Endodermal cell (in vitro differentiated cells): ENCODE measurements at regions not wholly inside any gene's neighbourhood (a gene's known extent, or its start where the extent isn't known, plus 50 kb on each side); places are given as distances from the start of the nearest gene placed in this dataset.

Experiments used
- DNase-seq: peaks from one replicate; pipeline ENCODE4 v3.0.0-alpha.2; 2017
- H3K27ac ChIP-seq: 2 replicates; pipeline ENCODE4 v1.5.1; 2013; ENCODE audit warnings: mild to moderate bottlenecking, low read depth, low read length, moderate library complexity
- H3K27me3 ChIP-seq: 2 replicates; pipeline ENCODE4 v1.6.1; 2013; ENCODE audit warnings: mild to moderate bottlenecking, low read length, moderate library complexity; ENCODE audit not compliant: insufficient read depth, control insufficient read depth, poor library complexity, severe bottlenecking
- H3K36me3 ChIP-seq: 2 replicates; pipeline ENCODE4 v1.7.0; 2013; ENCODE audit warnings: mild to moderate bottlenecking, low read length, moderate library complexity; ENCODE audit not compliant: control insufficient read depth, insufficient read depth
- H3K4me1 ChIP-seq: one replicate; pipeline ENCODE4 v1.7.0; 2013; ENCODE audit warnings: low read length; ENCODE audit not compliant: control insufficient read depth, insufficient read depth
- H3K4me3 ChIP-seq: 2 replicates; pipeline ENCODE4 v1.5.1; 2013; ENCODE audit warnings: mild to moderate bottlenecking, low read length, moderate library complexity
- H3K9ac ChIP-seq: 2 replicates; pipeline ENCODE4 v1.6.1; 2013; ENCODE audit warnings: mild to moderate bottlenecking, low read length, moderate library complexity; ENCODE audit not compliant: poor library complexity, severe bottlenecking; ENCODE audit errors: extremely low read depth
- H3K9me3 ChIP-seq: 2 replicates; pipeline ENCODE4 v1.6.1; 2013; ENCODE audit warnings: mild to moderate bottlenecking, low read length, moderate library complexity; ENCODE audit not compliant: control insufficient read depth
- H3K27ac Mint-ChIP-seq: 2 replicates; pipeline ENCODE4 v1.8.0; 2020; ENCODE audit warnings: mixed read lengths
- H3K27me3 Mint-ChIP-seq: 2 replicates; pipeline ENCODE4 v1.8.0; 2021; ENCODE audit warnings: mild to moderate bottlenecking, mixed read lengths; ENCODE audit not compliant: insufficient read depth
- H3K36me3 Mint-ChIP-seq: 2 replicates; pipeline ENCODE4 v1.8.0; 2020; ENCODE audit warnings: low read depth, mixed read lengths
- H3K4me1 Mint-ChIP-seq: 2 replicates; pipeline ENCODE4 v1.8.0; 2020; ENCODE audit warnings: mixed read lengths
- H3K4me3 Mint-ChIP-seq: 2 replicates; pipeline ENCODE4 v1.8.0; 2020; ENCODE audit warnings: mild to moderate bottlenecking, moderate library complexity, mixed read lengths
- H3K9me3 Mint-ChIP-seq: 2 replicates; pipeline ENCODE4 v1.8.0; 2020; ENCODE audit warnings: mild to moderate bottlenecking, mixed read lengths
- TF ChIP-seq, protein P1 (sequence below): fragments of 200-600 bp; sonication (generic); conservative IDR thresholded peaks from 2 replicates; pipeline ENCODE4 v1.5.0; 2021; ENCODE audit warnings: antibody characterized with exemption, mild to moderate bottlenecking

DNA sequence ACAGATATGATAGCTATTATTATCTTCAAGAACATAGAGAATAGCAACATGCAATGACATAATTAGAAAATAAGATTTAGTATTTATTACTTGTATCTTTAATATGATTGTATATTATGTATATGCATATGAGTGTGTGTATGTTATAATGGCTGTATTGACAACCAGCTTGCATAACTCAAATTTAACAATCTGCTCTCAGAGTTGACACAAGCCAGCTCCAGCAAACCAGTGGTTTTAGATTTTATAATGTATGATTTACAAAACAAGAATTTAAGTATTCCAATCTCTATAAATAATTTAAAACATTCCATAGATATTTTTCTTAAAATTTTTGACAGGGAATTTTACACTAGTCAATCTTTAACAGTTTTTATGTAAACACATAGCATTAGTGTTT lies 935.9 kb upstream of the EPHA5 start:
- Mint-ChIP-seq H3K4me3 (no peak overlapping the region), H3K27me3 (no peaks in the 10 kb centered on the region), H3K36me3 (no peaks in the 10 kb centered on the region), H3K9me3 (peaks cover 3% of the 10 kb centered on the region), H3K4me1 (peaks cover 19% of the 10 kb centered on the region), H3K27ac (no peak overlapping the region)
- Histone ChIP-seq H3K4me3 (no peak overlapping the region), H3K9ac (no peak overlapping the region), H3K27me3 (no peaks in the 10 kb centered on the region), H3K4me1 (peaks cover 12% of the 10 kb centered on the region), H3K36me3 (no peaks in the 10 kb centered on the region), H3K27ac (no peak overlapping the region), H3K9me3 (no peaks in the 10 kb centered on the region)
- TF ChIP-seq, protein P1, sequence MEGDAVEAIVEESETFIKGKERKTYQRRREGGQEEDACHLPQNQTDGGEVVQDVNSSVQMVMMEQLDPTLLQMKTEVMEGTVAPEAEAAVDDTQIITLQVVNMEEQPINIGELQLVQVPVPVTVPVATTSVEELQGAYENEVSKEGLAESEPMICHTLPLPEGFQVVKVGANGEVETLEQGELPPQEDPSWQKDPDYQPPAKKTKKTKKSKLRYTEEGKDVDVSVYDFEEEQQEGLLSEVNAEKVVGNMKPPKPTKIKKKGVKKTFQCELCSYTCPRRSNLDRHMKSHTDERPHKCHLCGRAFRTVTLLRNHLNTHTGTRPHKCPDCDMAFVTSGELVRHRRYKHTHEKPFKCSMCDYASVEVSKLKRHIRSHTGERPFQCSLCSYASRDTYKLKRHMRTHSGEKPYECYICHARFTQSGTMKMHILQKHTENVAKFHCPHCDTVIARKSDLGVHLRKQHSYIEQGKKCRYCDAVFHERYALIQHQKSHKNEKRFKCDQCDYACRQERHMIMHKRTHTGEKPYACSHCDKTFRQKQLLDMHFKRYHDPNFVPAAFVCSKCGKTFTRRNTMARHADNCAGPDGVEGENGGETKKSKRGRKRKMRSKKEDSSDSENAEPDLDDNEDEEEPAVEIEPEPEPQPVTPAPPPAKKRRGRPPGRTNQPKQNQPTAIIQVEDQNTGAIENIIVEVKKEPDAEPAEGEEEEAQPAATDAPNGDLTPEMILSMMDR: no peak
- DNase-seq: no peak

DNA sequence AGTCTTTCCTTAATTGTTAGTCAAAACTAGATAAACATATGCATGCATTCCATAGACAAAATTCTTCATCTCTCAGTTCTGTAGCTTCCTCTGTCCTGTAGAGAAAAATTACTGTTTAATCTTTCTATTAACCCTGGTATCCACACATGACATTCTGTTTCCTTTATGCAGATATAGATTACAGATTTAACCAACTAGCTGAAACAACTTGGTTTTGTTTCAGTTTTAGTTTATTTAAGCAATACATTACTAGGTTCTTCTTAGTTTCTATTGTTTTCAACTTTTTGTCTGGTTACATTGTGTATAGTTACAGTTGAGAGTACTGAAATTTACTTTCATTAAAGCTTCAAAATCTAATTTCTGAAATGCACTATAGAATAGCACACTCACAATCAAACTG lies 933.9 kb upstream of the EPHA5 start:
- DNase-seq: no peak
- Mint-ChIP-seq H3K4me1 (peaks cover 19% of the 10 kb centered on the region), H3K27ac (no peak overlapping the region), H3K9me3 (peaks cover 2% of the 10 kb centered on the region), H3K27me3 (no peaks in the 10 kb centered on the region), H3K4me3 (no peak overlapping the region), H3K36me3 (no peaks in the 10 kb centered on the region)
- no peak overlapping the region for H3K9ac ChIP-seq
- no peaks in the 10 kb centered on the region for H3K27me3 ChIP-seq
- H3K27ac ChIP-seq: no peak overlapping the region
- peaks cover 12% of the 10 kb centered on the region for H3K4me1 ChIP-seq
- H3K36me3 ChIP-seq: no peaks in the 10 kb centered on the region
- no peak overlapping the region for H3K4me3 ChIP-seq
- TF ChIP-seq, protein P1: no peak
- no peaks in the 10 kb centered on the region for H3K9me3 ChIP-seq

DNA sequence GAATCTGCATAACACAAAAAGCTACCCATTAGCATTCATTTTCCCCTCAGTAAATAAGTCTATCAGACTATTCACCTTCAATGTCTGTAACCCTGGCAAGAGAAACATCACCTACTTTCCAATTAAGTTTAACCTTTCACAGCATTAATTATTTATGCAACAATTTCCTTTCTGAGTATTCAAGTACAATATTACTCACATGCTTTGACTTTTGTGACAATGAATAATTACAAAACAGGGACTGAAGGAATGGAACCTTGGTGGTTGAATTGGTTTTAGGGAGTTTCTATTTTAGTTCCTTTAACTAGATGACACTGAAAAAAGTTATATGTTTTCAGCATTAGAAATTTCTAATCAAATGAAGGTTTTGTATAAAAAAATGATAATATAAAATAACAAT lies 932.3 kb upstream of the EPHA5 start:
- H3K27ac ChIP-seq: no peak overlapping the region
- H3K27me3 Mint-ChIP-seq: no peaks in the 10 kb centered on the region
- TF ChIP-seq, protein P1: no peak
- H3K4me3 Mint-ChIP-seq: no peak overlapping the region
- H3K36me3 ChIP-seq: no peaks in the 10 kb centered on the region
- no peaks in the 10 kb centered on the region for H3K27me3 ChIP-seq
- peaks cover 12% of the 10 kb centered on the region for H3K4me1 ChIP-seq
- no peak overlapping the region for H3K27ac Mint-ChIP-seq
- H3K36me3 Mint-ChIP-seq: no peaks in the 10 kb centered on the region
- no peak overlapping the region for H3K4me3 ChIP-seq
- no peaks in the 10 kb centered on the region for H3K9me3 Mint-ChIP-seq
- no peaks in the 10 kb centered on the region for H3K9me3 ChIP-seq
- H3K9ac ChIP-seq: no peak overlapping the region
- DNase-seq: no peak
- H3K4me1 Mint-ChIP-seq: peaks cover 14% of the 10 kb centered on the region
